H1 (cell line): ENCODE measurements at regions not wholly inside any gene's neighbourhood (a gene's known extent, or its start where the extent isn't known, plus 50 kb on each side); places are given as distances from the start of the nearest gene placed in this dataset.

Experiments
- CTCF ChIA-PET: fragments of 300-600 bp; sonication (Branson Sonifier 250); formaldehyde crosslinking; loops from one replicate; lab custom pipeline; 2021; ENCODE audit not compliant: partially characterized antibody; lab: Charles Lee
- POLR2A ChIA-PET: fragments of 300-600 bp; sonication (Branson Sonifier 250); formaldehyde crosslinking; loops from one replicate; lab custom pipeline; 2021; ENCODE audit warnings: inconsistent platforms; ENCODE audit not compliant: partially characterized antibody; lab: Charles Lee
- DNase-seq, 2 experiments: peaks; one replicate each; pipeline versions ENCODE4 v3.0.0 to v3.0.0-alpha.2; 2010 to 2022; ENCODE audit warnings: low spot score in 2 of 2, low read depth in 1 of 2, mixed read lengths in 1 of 2
- FAIRE-seq: peaks from 2 replicates; lab custom pipeline; 2011; peaks lifted over from hg19 to GRCh38; lab: Jason Lieb, UNC
- H2AFZ ChIP-seq: 2 replicates; pipeline ENCODE4 v1.8.1; 2012; ENCODE audit warnings: low read length, inconsistent platforms
- H2AK5ac ChIP-seq: 2 replicates; pipeline ENCODE4 v1.6.1; 2013; ENCODE audit warnings: low read depth, low read length
- H2BK120ac ChIP-seq: replicated peaks from 2 replicates; pipeline ENCODE3; 2013; ENCODE audit warnings: low read depth, low read length, inconsistent platforms
- H2BK12ac ChIP-seq: 2 replicates; pipeline ENCODE4 v1.6.1; 2013; ENCODE audit warnings: low read depth, low read length
- H2BK15ac ChIP-seq: 2 replicates; pipeline ENCODE4 v1.6.1; 2013; ENCODE audit warnings: low read length
- H2BK20ac ChIP-seq: 2 replicates; pipeline ENCODE4 v1.6.1; 2013; ENCODE audit warnings: low read length
- H2BK5ac ChIP-seq: 2 replicates; pipeline ENCODE4 v1.6.1; 2013; ENCODE audit warnings: low read depth, low read length
- H3K14ac ChIP-seq: 2 replicates; pipeline ENCODE4 v1.6.1; 2013; ENCODE audit warnings: inconsistent platforms; ENCODE audit not compliant: insufficient read length
- H3K18ac ChIP-seq: 2 replicates; pipeline ENCODE4 v1.6.1; 2013; ENCODE audit warnings: low read length; ENCODE audit errors: extremely low read depth
- H3K23ac ChIP-seq: 2 replicates; pipeline ENCODE4 v1.6.1; 2013; ENCODE audit warnings: inconsistent platforms; ENCODE audit not compliant: insufficient read length
- H3K23me2 ChIP-seq: 2 replicates; pipeline ENCODE4 v1.6.1; 2013; ENCODE audit warnings: low read depth, low read length
- H3K27ac ChIP-seq: 2 replicates; pipeline ENCODE4 v1.6.1; 2011; ENCODE audit warnings: low read depth, low read length, inconsistent platforms
- H3K27me3 ChIP-seq, 4 experiments: replicated peaks in 1 of 4; 1 replicate in 1 of 4; 2 replicates in 3 of 4; pipeline versions ENCODE4 v1.6.1 to v1.8.1; 2011 to 2013; ENCODE audit warnings: low read length in 3 of 4, mild to moderate bottlenecking in 3 of 4, inconsistent platforms in 2 of 4, mixed read lengths in 2 of 4, moderate library complexity in 1 of 4; ENCODE audit not compliant: control insufficient read depth in 3 of 4, insufficient read depth in 3 of 4; ENCODE audit errors: extremely low read depth in 1 of 4
- H3K36me3 ChIP-seq, 4 experiments: 2 replicates each; pipeline versions ENCODE4 v1.6.1 to v1.8.1; 2011 to 2013; ENCODE audit warnings: mild to moderate bottlenecking in 4 of 4, low read length in 3 of 4, moderate library complexity in 2 of 4, control low read depth in 1 of 4, inconsistent platforms in 1 of 4; ENCODE audit not compliant: insufficient read depth in 4 of 4, control insufficient read depth in 2 of 4
- H3K4ac ChIP-seq: replicated peaks from 2 replicates; pipeline ENCODE3; 2013; ENCODE audit warnings: low read length, low read depth, mixed read lengths, inconsistent platforms; ENCODE audit not compliant: insufficient read length
- H3K4me1 ChIP-seq, 4 experiments: replicated peaks in 1 of 4; 1 replicate in 1 of 4; 2 replicates in 3 of 4; pipeline versions ENCODE4 v1.6.1 to v1.8.1; 2011 to 2013; ENCODE audit warnings: low read length in 3 of 4, inconsistent platforms in 2 of 4, mixed read lengths in 1 of 4; ENCODE audit not compliant: insufficient read depth in 4 of 4, control insufficient read depth in 3 of 4
- H3K4me2 ChIP-seq, 2 experiments: 2 replicates each; pipeline versions ENCODE4 v1.6.1 to v1.8.1; 2011 to 2013; ENCODE audit warnings: low read depth in 2 of 2, low read length in 2 of 2, control low read depth in 1 of 2, inconsistent platforms in 1 of 2, mild to moderate bottlenecking in 1 of 2; ENCODE audit not compliant: insufficient read depth in 1 of 2
- H3K4me3 ChIP-seq, 4 experiments: fragments of 200-600, 300-600 bp in 1 of 4; sonication (generic), shearing (Covaris generic), sonication (Bioruptor Twin) in 1 of 4; 2 replicates each; pipeline versions ENCODE4 v1.5.1 to v1.8.1; 2011 to 2016; ENCODE audit warnings: low read length in 4 of 4, low read depth in 3 of 4, control low read depth in 2 of 4, inconsistent platforms in 2 of 4, mild to moderate bottlenecking in 2 of 4, mixed read lengths in 1 of 4, moderate library complexity in 1 of 4; ENCODE audit not compliant: insufficient read depth in 2 of 4; ENCODE audit errors: extremely low read depth in 1 of 4
- H3K56ac ChIP-seq: replicated peaks from 2 replicates; pipeline ENCODE3; 2013; ENCODE audit warnings: low read depth, mild to moderate bottlenecking, mixed read lengths, low read length, inconsistent platforms; ENCODE audit not compliant: insufficient read length
- H3K79me1 ChIP-seq: 2 replicates; pipeline ENCODE4 v1.6.1; 2013; ENCODE audit warnings: low read depth, low read length, control low read depth
- H3K79me2 ChIP-seq, 2 experiments: 2 replicates each; pipeline versions ENCODE4 v1.6.1 to v1.8.1; 2012 to 2013; ENCODE audit warnings: low read length in 2 of 2, mild to moderate bottlenecking in 2 of 2, inconsistent platforms in 1 of 2; ENCODE audit not compliant: insufficient read depth in 2 of 2, control insufficient read depth in 1 of 2
- H3K9ac ChIP-seq, 4 experiments: replicated peaks in 1 of 4; 1 replicate in 1 of 4; 2 replicates in 3 of 4; pipeline versions ENCODE4 v1.6.1 to v1.8.1; 2011 to 2013; ENCODE audit warnings: low read depth in 3 of 4, low read length in 3 of 4, control low read depth in 2 of 4, mild to moderate bottlenecking in 2 of 4, moderate library complexity in 2 of 4, inconsistent platforms in 1 of 4; ENCODE audit errors: extremely low read depth in 1 of 4
- H3K9me3 ChIP-seq, 2 experiments: 2 replicates each; pipeline versions ENCODE4 v1.6.1 to v1.8.1; 2012 to 2013; ENCODE audit warnings: mild to moderate bottlenecking in 2 of 2, moderate library complexity in 2 of 2, control low read depth in 1 of 2, inconsistent platforms in 1 of 2, low read depth in 1 of 2, low read length in 1 of 2, mixed read lengths in 1 of 2; ENCODE audit not compliant: insufficient read depth in 2 of 2
- H4K20me1 ChIP-seq, 2 experiments: replicated peaks in 1 of 2; 2 replicates each; pipeline versions ENCODE3 to v1.8.1; 2011 to 2013; ENCODE audit warnings: inconsistent platforms in 2 of 2, low read length in 2 of 2, mild to moderate bottlenecking in 1 of 2; ENCODE audit not compliant: insufficient read depth in 2 of 2, control insufficient read depth in 1 of 2
- H4K5ac ChIP-seq: 2 replicates; pipeline ENCODE4 v1.6.1; 2013; ENCODE audit warnings: low read length, low read depth, mixed read lengths, inconsistent platforms; ENCODE audit not compliant: insufficient read length
- H4K8ac ChIP-seq: 2 replicates; pipeline ENCODE4 v1.8.0; 2013; ENCODE audit warnings: mild to moderate bottlenecking, moderate library complexity, low read length, inconsistent platforms; ENCODE audit not compliant: insufficient read depth; ENCODE audit errors: extremely low read depth
- H4K91ac ChIP-seq: replicated peaks from 2 replicates; pipeline ENCODE3; 2013; ENCODE audit warnings: low read length, mixed read lengths, inconsistent platforms; ENCODE audit not compliant: insufficient read length
- ATF3 ChIP-seq: IDR thresholded peaks from 2 replicates; pipeline ENCODE4 v1.6.1; 2011; ENCODE audit warnings: low read depth, mild to moderate bottlenecking, low read length; ENCODE audit not compliant: insufficient read depth
- MAFK ChIP-seq: IDR thresholded peaks from 2 replicates; pipeline ENCODE4 v1.6.1; 2012; ENCODE audit warnings: low read depth, mild to moderate bottlenecking, improper control_type of control experiment, low read length
- RBBP5 ChIP-seq: IDR thresholded peaks from 2 replicates; pipeline ENCODE4 v1.7.1; 2012; ENCODE audit warnings: low read depth, mild to moderate bottlenecking, inconsistent platforms, low read length, moderate library complexity, borderline replicate concordance
- TCF12 ChIP-seq: IDR thresholded peaks from 2 replicates; pipeline ENCODE4 v1.6.1; 2011; ENCODE audit warnings: low read depth, mild to moderate bottlenecking, low read length

- POLR2A ChIA-PET, result no interaction called here
- DNase-seq, result no peak
- CTCF ChIA-PET, result no interaction called here
- FAIRE-seq, result no peak
- TF ChIP-seq RBBP5, result no peak
- no peak for TF ChIP-seq TCF12
- no peak for TF ChIP-seq ATF3
- no peak for TF ChIP-seq MAFK
- Histone ChIP-seq H3K79me2 (no peaks in the 10 kb centered on the region), H3K23me2 (no peaks in the 10 kb centered on the region), H3K9me3 (no peaks in the 10 kb centered on the region), H2BK12ac (no peak overlapping the region), H2BK20ac (no peak overlapping the region), H2BK120ac (no peak overlapping the region), H3K9ac (no peak overlapping the region), H4K8ac (no peak overlapping the region), H3K4ac (no peak overlapping the region), H3K18ac (no peak overlapping the region), H4K91ac (no peak overlapping the region), H3K4me3 (no peak overlapping the region), H2AFZ (no peak overlapping the region), H4K5ac (no peak overlapping the region), H2BK5ac (no peak overlapping the region), H3K23ac (no peak overlapping the region), H3K4me2 (no peak overlapping the region), H2BK15ac (no peak overlapping the region), H3K56ac (no peak overlapping the region), H2AK5ac (no peak overlapping the region), H3K27me3 (no peaks in the 10 kb centered on the region), H3K36me3 (no peaks in the 10 kb centered on the region), H4K20me1 (no peaks in the 10 kb centered on the region), H3K27ac (no peak overlapping the region), H3K4me1 (no peaks in the 10 kb centered on the region), H3K14ac (no peak overlapping the region), H3K79me1 (no peaks in the 10 kb centered on the region)
Observed at GRCh38 chr13:80430561-80430960, 89.6 kb upstream of the SPRY2 start.
